Endothelial cell of umbilical vein (primary cell): ENCODE measurements at regions not wholly inside any gene's neighbourhood (a gene's known extent, or its start where the extent isn't known, plus 50 kb on each side); places are given as distances from the start of the nearest gene placed in this dataset.

ENCODE experiments used
- BruUV-seq: library from RNA; stranded (reverse); fragments of 400-500 nt; replicated peaks from 2 replicates; lab custom pipeline; 2021; lab: Mats Ljungman, UMichigan
- CTCF ChIA-PET: fragments of 300-600, 350-600 bp; sonication (Branson Sonifier 250); formaldehyde crosslinking; loops from one replicate; lab custom pipeline; 2021; ENCODE audit warnings: antibody characterized with exemption, inconsistent platforms; lab: Charles Lee
- POLR2A ChIA-PET: fragments of 300-600, 350-600 bp; sonication (Branson Sonifier 250); formaldehyde crosslinking; loops from one replicate; lab custom pipeline; 2021; ENCODE audit warnings: antibody characterized with exemption, inconsistent platforms; lab: Charles Lee
- DNase-seq: peaks from one replicate; pipeline ENCODE4 v3.0.0-alpha.2; 2011; ENCODE audit warnings: low read depth, low spot score
- FAIRE-seq: peaks from 2 replicates; lab custom pipeline; 2011; peaks lifted over from hg19 to GRCh38; lab: Jason Lieb, UNC
- H2AFZ ChIP-seq: 2 replicates; pipeline ENCODE4 v1.6.0; 2012; ENCODE audit warnings: low read depth, low read length, control low read depth, inconsistent platforms
- H3K27ac ChIP-seq: 2 replicates; pipeline ENCODE4 v1.5.1; 2011; ENCODE audit warnings: low read depth, mild to moderate bottlenecking, control low read depth, low read length, moderate library complexity; ENCODE audit not compliant: insufficient read depth
- H3K27me3 ChIP-seq, 2 experiments: 2 replicates each; pipeline versions ENCODE4 v1.6.0 to v1.6.1; 2011; ENCODE audit warnings: low read length in 2 of 2, mixed read lengths in 1 of 2; ENCODE audit not compliant: control insufficient read depth in 2 of 2, insufficient read depth in 2 of 2
- H3K36me3 ChIP-seq, 2 experiments: 2 replicates in 1 of 2; 3 replicates in 1 of 2; pipeline ENCODE4 v1.5.1; 2011; ENCODE audit warnings: low read length in 2 of 2, mild to moderate bottlenecking in 1 of 2, moderate library complexity in 1 of 2; ENCODE audit not compliant: control insufficient read depth in 2 of 2, insufficient read depth in 2 of 2; ENCODE audit errors: extremely low read depth in 1 of 2
- H3K4me1 ChIP-seq: 3 replicates; pipeline ENCODE4 v1.5.1; 2011; ENCODE audit warnings: mild to moderate bottlenecking, low read length; ENCODE audit not compliant: control insufficient read depth, insufficient read depth; ENCODE audit errors: extremely low read depth
- H3K4me2 ChIP-seq: 2 replicates; pipeline ENCODE4 v1.6.1; 2011; ENCODE audit warnings: low read length, control low read depth, mixed read lengths; ENCODE audit not compliant: insufficient read depth
- H3K4me3 ChIP-seq, 3 experiments: fragments of 200-600 bp in 1 of 3; sonication (generic), shearing (Covaris generic) in 1 of 3; replicated peaks in 1 of 3; 2 replicates each; pipeline ENCODE4 v1.5.1; 2011 to 2016; ENCODE audit warnings: control low read depth in 3 of 3, low read length in 3 of 3, mild to moderate bottlenecking in 2 of 3, inconsistent platforms in 1 of 3, low read depth in 1 of 3, moderate library complexity in 1 of 3; ENCODE audit not compliant: insufficient read depth in 1 of 3
- H3K79me2 ChIP-seq: 2 replicates; pipeline ENCODE4 v1.6.0; 2012; ENCODE audit warnings: low read length, inconsistent platforms; ENCODE audit not compliant: control insufficient read depth, insufficient read depth
- H3K9ac ChIP-seq: replicated peaks from 2 replicates; pipeline ENCODE3; 2011; ENCODE audit warnings: low read length, control low read depth; ENCODE audit not compliant: insufficient read depth; ENCODE audit errors: extremely low read depth
- H3K9me1 ChIP-seq: replicated peaks from 3 replicates; pipeline ENCODE4 v1.6.0; 2011; ENCODE audit warnings: mild to moderate bottlenecking, low read length; ENCODE audit not compliant: control insufficient read depth, insufficient read depth; ENCODE audit errors: extremely low read depth
- H3K9me3 ChIP-seq: replicated peaks from 2 replicates; pipeline ENCODE4 v1.5.1; 2012; ENCODE audit warnings: low read length, inconsistent platforms; ENCODE audit not compliant: control insufficient read depth, insufficient read depth
- H4K20me1 ChIP-seq: replicated peaks from 2 replicates; pipeline ENCODE3; 2011; ENCODE audit warnings: mild to moderate bottlenecking, low read length; ENCODE audit not compliant: control insufficient read depth, insufficient read depth; ENCODE audit errors: extremely low read depth
- CTCF ChIP-seq, 2 donors: IDR thresholded peaks; 1 replicate in 1 of 2; 2 replicates in 1 of 2; pipeline ENCODE4 v1.5.1; 2011; ENCODE audit warnings: low read length in 2 of 2, mild to moderate bottlenecking in 2 of 2, moderate library complexity in 2 of 2, control low read depth in 1 of 2, inconsistent platforms in 1 of 2, low read depth in 1 of 2; ENCODE audit not compliant: insufficient read depth in 1 of 2; ENCODE audit errors: extremely low read depth in 1 of 2
- EZH2 ChIP-seq: IDR thresholded peaks from 2 replicates; pipeline ENCODE4 v1.6.1; 2012; ENCODE audit warnings: borderline replicate concordance, low read depth, mild to moderate bottlenecking, moderate library complexity, low read length, inconsistent platforms; ENCODE audit not compliant: severe bottlenecking
- FOS ChIP-seq: IDR thresholded peaks from 2 replicates; pipeline ENCODE4 v1.6.1; 2011; ENCODE audit warnings: mild to moderate bottlenecking, low read length, moderate library complexity, borderline replicate concordance; ENCODE audit not compliant: insufficient read depth
- GATA2 ChIP-seq: IDR thresholded peaks from 2 replicates; pipeline ENCODE4 v1.7.0; 2011; ENCODE audit warnings: low read depth, mild to moderate bottlenecking, moderate library complexity, mixed read lengths, low read length; ENCODE audit not compliant: insufficient read length, insufficient read depth
- JUN ChIP-seq: IDR thresholded peaks from 2 replicates; pipeline ENCODE4 v1.6.1; 2011; ENCODE audit warnings: borderline replicate concordance, low read depth; ENCODE audit not compliant: insufficient read length, insufficient read depth
- MAX ChIP-seq: IDR thresholded peaks from 2 replicates; pipeline ENCODE4 v1.6.1; 2011; ENCODE audit not compliant: insufficient read depth, insufficient read length
- MYC ChIP-seq: IDR thresholded peaks from one replicate; pipeline ENCODE4 v1.6.1; 2011; ENCODE audit warnings: mild to moderate bottlenecking, low read depth, low read length
- POLR2A ChIP-seq: IDR thresholded peaks from 2 replicates; pipeline ENCODE4 v1.6.1; 2012; ENCODE audit warnings: low read depth, mild to moderate bottlenecking, control low read depth, low read length
- POLR2AphosphoS5 ChIP-seq: IDR thresholded peaks from 2 replicates; pipeline ENCODE4 v1.6.1; 2012; ENCODE audit warnings: low read depth, mild to moderate bottlenecking, control low read depth, low read length, moderate library complexity; ENCODE audit not compliant: insufficient read depth
- dilution Hi-C: fragments of 300-500 bp; cut with MboI; formaldehyde crosslinking; loops from one replicate; pipeline ENCODE4 v1.15.0; 2019; ENCODE audit warnings: low sequenced_read_pairs; ENCODE audit not compliant: extremely low pct_ligation_motif_present
- intact Hi-C: fragments of 100-400 bp; cut with micrococcal nuclease; formaldehyde crosslinking; loops from one replicate; pipeline ENCODE4 v1.10.0; 2022

GRCh38 chr5:87836696-87837095 lies 424.0 kb upstream of the CCNH start:
- TF ChIP-seq MYC (no peak), GATA2 (no peak), MAX (no peak), JUN (no peak), POLR2A (no peak), CTCF (IDR thresholded peaks at IDR 0.05; ENCODE audit: extremely low read depth in 1 of 2, insufficient read depth in 1 of 2, low read depth in 1 of 2, low read length in 2 of 2) (no peak), FOS (no peak), EZH2 (no peak), POLR2AphosphoS5 (no peak)
- no peak overlapping the region for H3K9ac ChIP-seq
- CTCF ChIA-PET, result no interaction called here
- H3K27ac ChIP-seq, result no peak overlapping the region
- H3K9me3 ChIP-seq, result peaks cover 3% of the 10 kb centered on the region
- dilution Hi-C loops (no loop called here), intact Hi-C loops (no loop called here)
- POLR2A ChIA-PET, result no interaction called here
- no peaks in the 10 kb centered on the region for H3K36me3 ChIP-seq
- FAIRE-seq (no peak), DNase-seq (no peak)
- H3K9me1 ChIP-seq, result no peaks in the 10 kb centered on the region
- H3K79me2 ChIP-seq, result no peaks in the 10 kb centered on the region
- no peaks in the 10 kb centered on the region for H3K4me1 ChIP-seq
- BruUV-seq, result no TSS peak
- H3K27me3 ChIP-seq, result no peaks in the 10 kb centered on the region
- H2AFZ ChIP-seq, result no peak overlapping the region
- H3K4me2 ChIP-seq, result no peak overlapping the region
- H3K4me3 ChIP-seq, result no peak overlapping the region
- H4K20me1 ChIP-seq, result no peaks in the 10 kb centered on the region
